Activated effector memory CD4-positive, alpha-beta T cell treated with anti-CD3 and anti-CD28 coated beads, Interleukin-2, amount 50 U/mL, for 16 hours (primary cell): ENCODE measurements at regions not wholly inside any gene's neighbourhood (a gene's known extent, or its start where the extent isn't known, plus 50 kb on each side); places are given as distances from the start of the nearest gene placed in this dataset.

Experiments used
- DNase-seq: peaks from one replicate; pipeline ENCODE4 v3.0.0-alpha.2; 2020

- peak; percentile 72 for DNase-seq
These were observed 50.6 kb upstream of the YWHAQ start for GRCh38 chr2:9681427-9681817.

GRCh38 chr2:9685637-9686036 is 54.8 kb upstream of the YWHAQ start:
- DNase-seq, result no peak

GRCh38 chr2:9686061-9686460 is 55.3 kb upstream of the YWHAQ start:
- no peak for DNase-seq

- DNase-seq, result no peak
These were observed 59.5 kb upstream of the YWHAQ start for GRCh38 chr2:9690252-9690651.

- DNase-seq, result no peak
These were observed 60.1 kb upstream of the YWHAQ start for GRCh38 chr2:9690716-9691498.

- no peak for DNase-seq
These were observed 61.8 kb upstream of the YWHAQ start for GRCh38 chr2:9692456-9693195.

- DNase-seq, result no peak
These were observed 62.3 kb upstream of the YWHAQ start for GRCh38 chr2:9693196-9693491.

- DNase-seq, result no peak
These were observed 62.8 kb upstream of the YWHAQ start for GRCh38 chr2:9693646-9694045.

- no peak for DNase-seq
These were observed 64.0 kb upstream of the YWHAQ start for GRCh38 chr2:9694661-9695234.

GRCh38 chr2:9695941-9696340 is 65.1 kb upstream of the YWHAQ start:
- no peak for DNase-seq

- DNase-seq, result no peak
These were observed 65.9 kb upstream of the YWHAQ start for GRCh38 chr2:9696731-9697130.

- DNase-seq, result no peak
These were observed 67.1 kb upstream of the YWHAQ start for GRCh38 chr2:9697909-9698308.

- no peak for DNase-seq
These were observed 68.6 kb upstream of the YWHAQ start for GRCh38 chr2:9699139-9700108.

- no peak for DNase-seq
These were observed 69.3 kb upstream of the YWHAQ start for GRCh38 chr2:9700109-9700495.

GRCh38 chr2:9702604-9703084 is 71.8 kb upstream of the YWHAQ start:
- no peak for DNase-seq

- peak; percentile 93 for DNase-seq
These were observed 72.4 kb upstream of the YWHAQ start for GRCh38 chr2:9703085-9703678.

GRCh38 chr2:9703701-9704221 is 73.0 kb upstream of the YWHAQ start:
- DNase-seq, result no peak

GRCh38 chr2:9704600-9704999 is 73.8 kb upstream of the YWHAQ start:
- no peak for DNase-seq

GRCh38 chr2:9705196-9705595 is 74.4 kb upstream of the YWHAQ start:
- DNase-seq, result no peak

GRCh38 chr2:9707008-9707407 is 76.2 kb upstream of the YWHAQ start:
- DNase-seq, result no peak

- no peak for DNase-seq
These were observed 76.9 kb upstream of the YWHAQ start for GRCh38 chr2:9707611-9708160.
